ENCODE measurements at regions not wholly inside any gene's neighbourhood (a gene's known extent, or its start where the extent isn't known, plus 50 kb on each side); places are given as distances from the start of the nearest gene placed in this dataset.
"Not testable (repeated sequence)": the region's sequence is repeated elsewhere in the genome, so short reads cannot be mapped to it uniquely, and the experiment has no call there.

GRCh38 chr6:137788248-137788647 lies 78.8 kb upstream of the TNFAIP3 start:
- no peak for DNase-seq

DNA sequence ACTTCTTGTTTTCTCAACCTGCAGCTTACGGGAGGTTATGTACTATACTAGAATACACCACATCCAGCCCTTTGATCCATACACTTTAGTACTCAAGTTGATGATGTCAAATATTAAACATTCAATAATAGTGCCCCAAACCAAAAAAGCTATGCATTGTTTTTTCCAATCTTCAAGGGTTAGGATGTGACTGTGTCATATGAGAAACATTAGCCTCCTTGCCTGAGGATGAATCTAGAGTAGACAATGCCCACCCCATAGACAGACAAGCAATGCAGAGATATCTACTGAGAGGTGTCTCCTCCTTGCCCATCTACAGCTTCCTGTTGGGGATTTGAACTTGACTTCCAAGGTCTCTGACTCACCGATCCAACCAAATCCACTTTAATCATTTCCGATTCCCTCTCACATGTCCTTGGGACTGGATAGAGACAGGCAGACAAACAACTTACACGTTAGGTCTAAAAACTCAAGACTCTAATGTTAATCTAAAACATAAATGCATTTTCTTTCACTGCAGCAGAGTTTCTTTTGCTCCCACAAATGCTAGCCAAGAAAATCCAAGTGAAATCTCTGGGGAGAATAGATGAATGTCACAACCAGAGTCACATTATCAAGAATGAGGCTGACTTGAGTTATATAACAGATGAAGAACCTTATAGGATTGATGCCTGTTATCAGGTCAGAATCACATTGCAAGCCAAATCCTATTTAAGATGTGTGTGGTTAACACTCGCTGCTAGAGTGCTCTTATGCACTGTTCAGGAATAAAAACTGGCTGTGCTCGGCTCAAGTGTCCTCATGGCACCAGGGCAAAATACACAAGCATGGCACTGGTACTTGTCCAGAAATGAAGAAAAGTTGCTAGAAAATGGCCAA lies 75.5 kb upstream of the TNFAIP3 start:
- peak; percentile 27 for DNase-seq

GRCh38 chr6:137792160-137793033 lies 74.7 kb upstream of the TNFAIP3 start:
- no peak for DNase-seq

- DNase-seq, result no peak
Measured at GRCh38 chr6:137793805-137794515, 73.1 kb upstream of the TNFAIP3 start.

DNA sequence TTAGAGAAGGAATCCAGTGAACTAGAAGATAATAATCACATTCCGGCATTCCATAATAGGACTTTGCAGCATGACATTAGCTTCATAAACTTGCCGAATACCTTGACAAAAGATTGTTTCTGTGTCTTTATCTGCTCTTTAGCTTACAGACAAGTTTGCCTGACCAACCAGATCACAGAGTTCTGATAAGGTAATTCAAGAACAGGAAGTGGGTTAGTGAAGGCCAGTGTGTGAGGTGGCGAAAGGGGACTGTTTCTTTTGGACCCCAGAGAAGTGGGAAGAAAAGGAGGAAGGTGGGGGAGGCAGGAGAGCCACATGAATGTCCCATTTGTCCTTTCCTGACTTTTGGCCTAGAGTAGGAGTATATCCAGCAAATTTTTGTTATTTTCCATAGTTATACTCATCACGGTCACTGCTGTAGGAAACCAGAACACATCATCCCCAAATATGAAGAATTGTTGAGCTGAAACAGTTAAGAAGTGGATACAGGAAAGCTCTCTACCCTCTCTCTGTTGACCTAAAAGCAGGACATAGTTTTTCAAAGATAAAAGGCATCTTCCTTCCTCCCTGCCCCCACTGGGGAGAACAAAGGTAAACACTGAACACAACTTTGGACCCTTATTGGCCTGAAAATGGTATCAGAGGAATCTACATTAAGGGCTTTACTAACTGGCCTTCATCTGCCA lies 72.4 kb upstream of the TNFAIP3 start:
- DNase-seq, result no peak

GRCh38 chr6:137795501-137795900 lies 71.6 kb upstream of the TNFAIP3 start:
- DNase-seq, result no peak

GRCh38 chr6:137798261-137798660 lies 68.8 kb upstream of the TNFAIP3 start:
- DNase-seq, result no peak

GRCh38 chr6:137798846-137799245 lies 68.2 kb upstream of the TNFAIP3 start:
- no peak for DNase-seq

DNA sequence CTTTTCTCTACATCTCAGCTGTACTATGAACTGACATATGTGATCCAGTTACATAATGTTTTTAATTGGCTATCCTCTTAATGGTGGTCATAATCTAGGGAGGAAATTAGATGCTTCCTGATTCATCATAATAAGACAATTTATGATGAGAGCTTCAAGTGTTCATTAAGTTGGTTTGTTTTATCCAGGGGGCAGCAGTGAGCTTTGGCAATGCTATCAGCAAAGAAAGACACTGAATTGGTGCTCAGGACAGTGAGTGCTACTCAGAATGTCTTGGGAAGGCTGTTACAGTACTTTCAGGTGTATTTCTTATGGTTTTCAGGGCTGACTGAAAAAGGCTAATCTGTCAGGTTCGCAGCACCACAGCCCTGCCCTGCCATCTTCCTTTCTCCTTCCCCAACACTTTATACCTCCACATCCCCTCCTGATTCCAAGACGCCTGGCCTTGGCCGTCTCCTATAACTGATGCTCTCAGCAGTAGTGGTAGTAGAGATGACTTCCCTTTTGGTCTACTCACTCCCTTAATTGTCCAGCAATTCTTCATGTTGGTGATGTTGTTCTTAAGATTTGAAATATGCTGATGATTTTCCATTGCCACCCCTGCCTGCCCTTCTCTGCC lies 67.0 kb upstream of the TNFAIP3 start:
- peak; percentile 55 for DNase-seq

DNA sequence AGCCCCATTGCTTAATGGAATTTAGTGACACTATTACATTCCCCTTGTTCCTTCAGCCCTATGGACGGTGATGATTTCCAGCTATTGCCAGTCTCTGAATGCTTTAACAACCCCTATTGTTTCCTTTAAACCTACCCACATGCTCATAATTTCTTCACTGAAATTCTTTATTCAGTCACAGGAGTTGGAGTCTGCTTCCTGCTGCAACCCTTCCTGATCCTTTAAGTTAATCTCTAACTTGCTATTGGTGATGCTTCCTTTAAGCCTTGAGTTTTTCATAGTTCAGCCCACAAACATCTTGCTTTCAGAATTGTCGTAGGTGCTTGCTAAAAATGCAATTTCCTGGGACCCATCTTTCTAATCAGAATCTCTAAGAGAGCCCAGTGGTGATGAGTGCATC lies 66.3 kb upstream of the TNFAIP3 start:
- DNase-seq, result no peak

GRCh38 chr6:137801352-137802114 lies 65.5 kb upstream of the TNFAIP3 start:
- DNase-seq, result no peak

DNA sequence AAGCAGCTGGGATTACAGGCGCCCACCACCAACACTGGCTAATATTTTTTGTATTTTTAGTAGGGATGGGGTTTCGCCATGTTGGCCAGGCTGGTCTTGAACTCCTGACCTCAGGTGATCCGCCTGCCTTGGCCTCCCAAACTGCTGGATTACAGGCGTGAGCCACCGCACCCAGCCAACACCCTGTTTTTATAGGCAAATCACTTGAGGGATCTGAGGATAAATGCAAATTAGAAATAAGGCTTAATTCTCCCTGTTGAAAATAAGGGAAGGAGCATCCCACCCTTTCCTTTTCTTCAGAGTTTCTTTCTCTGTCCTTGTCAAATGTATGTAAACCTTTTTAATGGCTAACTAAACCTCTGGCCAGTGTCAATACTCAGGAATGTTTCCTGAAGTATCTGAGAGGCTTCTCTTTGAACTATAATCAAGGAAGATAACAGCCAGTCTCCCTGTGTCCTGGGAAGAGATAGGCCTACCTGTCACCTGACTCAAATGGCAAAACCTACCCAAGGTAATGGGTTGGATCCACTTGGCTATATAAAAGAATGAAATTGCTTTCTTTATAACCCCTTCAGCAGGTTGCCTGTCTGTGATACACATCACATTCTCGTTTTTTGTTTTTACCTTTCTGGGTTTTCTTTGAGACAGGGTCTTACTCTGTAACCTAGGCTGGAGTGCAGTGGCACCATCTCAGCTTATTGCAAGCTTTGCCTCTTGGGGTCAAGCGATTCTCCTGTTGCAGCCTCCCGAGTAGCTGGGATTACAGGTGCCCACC lies 64.5 kb upstream of the TNFAIP3 start:
- DNase-seq, result no peak

- no peak for DNase-seq
Measured at GRCh38 chr6:137804637-137805036, 62.4 kb upstream of the TNFAIP3 start.

GRCh38 chr6:137805622-137806021 lies 61.4 kb upstream of the TNFAIP3 start:
- DNase-seq, result no peak

DNA sequence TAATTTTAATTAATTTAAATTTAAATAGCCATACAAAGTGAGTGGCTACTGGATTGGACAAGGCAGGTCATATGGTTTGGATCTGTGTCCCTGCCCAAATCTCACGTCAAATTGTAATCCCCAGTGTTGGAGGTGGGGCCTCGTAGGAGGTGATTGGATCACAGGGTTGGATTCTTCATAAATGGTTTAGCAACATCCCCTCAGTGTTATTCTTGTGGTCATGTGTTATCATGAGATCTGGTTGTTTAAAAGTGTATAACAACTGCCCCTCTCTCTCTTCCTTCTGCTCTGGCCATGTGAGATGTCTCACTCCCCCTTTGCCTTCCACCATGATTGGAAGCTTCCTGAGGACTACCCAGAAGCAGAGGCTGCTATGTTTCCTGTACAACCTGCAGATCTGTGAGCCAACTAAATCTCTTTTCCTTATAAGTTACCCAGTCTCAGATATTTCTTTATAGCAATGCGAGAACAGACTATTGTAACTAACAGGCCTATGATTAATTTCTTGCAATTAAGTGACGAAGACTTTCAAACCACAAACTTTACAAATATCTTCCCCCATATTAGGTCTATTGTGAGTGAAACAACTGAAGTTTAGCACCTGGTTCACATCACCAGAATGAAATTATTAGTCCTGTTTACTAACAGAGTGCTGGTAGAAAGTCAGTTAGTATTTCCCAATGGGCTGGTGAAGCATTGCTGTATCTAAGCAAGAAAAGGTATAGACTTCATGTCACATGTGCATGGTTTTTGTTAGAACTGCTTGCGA lies 60.0 kb upstream of the TNFAIP3 start:
- no peak for DNase-seq

DNA sequence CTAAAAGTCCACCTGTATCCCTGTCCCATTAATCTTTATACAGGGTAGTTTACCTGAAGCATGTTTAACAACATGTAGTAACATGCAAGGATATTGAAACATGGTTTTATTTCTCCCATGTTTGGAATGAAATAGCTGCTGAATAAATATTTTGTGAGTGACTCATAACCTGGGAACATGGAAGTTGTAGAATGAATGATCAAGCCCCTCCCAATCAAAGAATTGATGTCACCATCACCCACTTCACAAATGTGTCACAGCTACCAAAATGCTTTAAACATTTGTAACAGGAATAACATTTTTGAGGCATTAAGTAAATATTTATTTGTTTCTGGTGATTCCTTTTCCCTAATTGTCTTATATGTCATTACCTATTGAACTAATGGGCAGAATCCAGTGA lies 58.9 kb upstream of the TNFAIP3 start:
- no peak for DNase-seq

DNA sequence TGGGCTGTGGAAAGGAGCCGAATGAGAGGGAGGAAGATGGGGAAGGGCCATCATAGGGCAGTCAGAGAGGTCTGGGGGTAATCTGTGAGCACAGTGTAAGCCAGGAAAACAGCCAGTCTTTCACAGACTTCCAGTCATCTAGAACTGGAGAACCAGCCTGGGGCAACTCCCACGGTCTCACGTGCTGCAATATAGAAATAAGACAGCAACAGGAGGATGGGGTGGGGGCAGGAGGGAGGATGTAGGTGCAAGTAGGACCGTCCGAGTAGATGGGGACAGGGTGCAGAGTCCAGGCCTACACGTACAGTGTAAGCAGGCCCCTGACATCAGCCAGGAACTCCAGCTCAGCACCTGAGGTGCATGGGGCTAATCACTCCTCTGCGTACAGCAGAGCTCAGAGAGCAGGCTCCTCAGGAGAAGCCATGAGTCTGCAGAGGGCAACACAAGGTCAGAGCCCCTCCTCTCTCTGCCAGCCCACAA lies 58.2 kb upstream of the TNFAIP3 start:
- no peak for DNase-seq

DNA sequence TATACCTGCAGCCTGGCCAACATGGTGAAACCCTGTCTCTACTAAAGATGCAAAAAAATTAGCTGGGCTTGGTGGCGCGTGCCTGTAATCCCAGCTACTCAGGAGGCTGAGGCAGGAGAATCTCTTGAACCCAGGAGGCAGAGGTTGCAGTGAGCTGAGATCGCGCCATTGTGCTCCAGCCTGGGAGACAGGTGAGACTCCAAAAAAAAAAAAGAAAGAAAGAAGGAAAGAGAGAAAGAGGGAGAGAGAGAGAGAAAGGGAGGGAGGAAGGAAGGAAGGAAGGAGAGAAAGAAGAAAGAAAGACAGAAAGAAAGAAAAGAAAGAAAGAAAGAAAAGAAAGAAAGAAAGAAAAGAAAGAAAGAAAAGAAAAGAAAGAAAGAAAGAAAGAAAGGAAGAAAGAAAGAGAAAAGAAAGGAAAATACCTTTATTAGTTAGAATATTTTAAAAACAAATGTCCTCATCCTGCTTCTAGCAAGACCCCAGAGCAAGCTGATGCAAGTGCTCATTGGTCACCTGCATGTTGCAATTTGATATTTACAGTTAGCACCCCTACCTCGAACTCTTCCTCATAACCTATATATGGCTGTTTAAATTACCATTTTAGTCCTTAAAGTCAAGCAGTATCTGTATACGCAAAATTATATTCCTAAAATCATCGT lies 57.0 kb upstream of the TNFAIP3 start:
- DNase-seq, result not testable (repeated sequence)

- DNase-seq, result no peak
Measured at GRCh38 chr6:137810554-137811120, 56.4 kb upstream of the TNFAIP3 start.

Measured in NCI-H82 (cell line).